Heart left ventricle (tissue), 13 donors: ENCODE measurements at regions not wholly inside any gene's neighbourhood (a gene's known extent, or its start where the extent isn't known, plus 50 kb on each side); places are given as distances from the start of the nearest gene placed in this dataset.

Experiments used
- POLR2A ChIP-seq, 2 donors: fragments of 450-650 bp; IDR thresholded peaks; one replicate each; pipeline ENCODE4 v1.6.1; 2017; ENCODE audit warnings: antibody characterized with exemption in 2 of 2, mild to moderate bottlenecking in 2 of 2, moderate library complexity in 2 of 2
- TF ChIP-seq, protein P1 (sequence below), 12 donors: fragments of 200-600 bp; sonication (generic) in 4 of 12; IDR thresholded peaks; one replicate each; pipeline versions ENCODE4 v1.5.0 to v1.8.0; 2018 to 2022; ENCODE audit warnings: antibody characterized with exemption in 12 of 12, mild to moderate bottlenecking in 5 of 12
- donor health status: ischemic (EF 13 %, LVEDD 7.1; RV severe dilation, severe dysfunction).
- donor health status: DM: no; HTN: yes; CAD: no.
- donor health status: DM: no; HTN: no; CAD: no.
- donor health status: ischemic (EF 25% LVEDD 6.9; RV normal size, moderate dysfunction).
- donor health status: ischemic (EF 25% LVEDD 5.7; RV mildly dilated, moderate dysfunction).
- donor health status: ischemic (EF 35%, LVEDD 5.7; RV mildly dilated, moderate dysfunction).
- donor health status: nonischemic (EF 11% LVEDD 7.7; RV severe dilation, severe dysfunction).
- donor health status: DM: yes; HTN: yes; CAD: no.
- donor health status: PGD.
- donor health status: ischemic (EF 29% LVEDD 5.4; RV normal size, mild dysfunction).
- donor health status: nonischemic (EF 23%, LVEDD 6.1; RV moderate dilation, normal function).

DNA sequence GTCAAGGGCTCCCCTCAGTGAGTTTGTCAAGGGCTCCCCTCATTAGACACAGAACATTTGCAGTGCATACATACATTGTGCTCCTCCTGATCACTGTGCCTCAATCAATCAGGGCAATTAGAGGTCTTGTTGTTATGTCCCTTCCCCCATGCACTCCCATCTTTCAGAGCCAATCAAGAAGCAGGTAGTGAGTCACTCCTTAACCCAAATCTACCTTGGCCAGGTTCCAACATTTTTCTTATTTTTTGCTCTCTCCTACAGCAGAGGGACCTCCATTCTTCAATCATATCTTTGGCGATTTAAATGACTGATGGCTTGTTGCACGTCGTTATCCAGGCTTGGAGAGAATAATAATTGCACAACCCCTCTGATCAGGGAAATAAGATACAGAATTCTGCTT, 409.9 kb upstream of the SPTLC3 start:
- TF ChIP-seq, protein P1, sequence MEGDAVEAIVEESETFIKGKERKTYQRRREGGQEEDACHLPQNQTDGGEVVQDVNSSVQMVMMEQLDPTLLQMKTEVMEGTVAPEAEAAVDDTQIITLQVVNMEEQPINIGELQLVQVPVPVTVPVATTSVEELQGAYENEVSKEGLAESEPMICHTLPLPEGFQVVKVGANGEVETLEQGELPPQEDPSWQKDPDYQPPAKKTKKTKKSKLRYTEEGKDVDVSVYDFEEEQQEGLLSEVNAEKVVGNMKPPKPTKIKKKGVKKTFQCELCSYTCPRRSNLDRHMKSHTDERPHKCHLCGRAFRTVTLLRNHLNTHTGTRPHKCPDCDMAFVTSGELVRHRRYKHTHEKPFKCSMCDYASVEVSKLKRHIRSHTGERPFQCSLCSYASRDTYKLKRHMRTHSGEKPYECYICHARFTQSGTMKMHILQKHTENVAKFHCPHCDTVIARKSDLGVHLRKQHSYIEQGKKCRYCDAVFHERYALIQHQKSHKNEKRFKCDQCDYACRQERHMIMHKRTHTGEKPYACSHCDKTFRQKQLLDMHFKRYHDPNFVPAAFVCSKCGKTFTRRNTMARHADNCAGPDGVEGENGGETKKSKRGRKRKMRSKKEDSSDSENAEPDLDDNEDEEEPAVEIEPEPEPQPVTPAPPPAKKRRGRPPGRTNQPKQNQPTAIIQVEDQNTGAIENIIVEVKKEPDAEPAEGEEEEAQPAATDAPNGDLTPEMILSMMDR (IDR thresholded peaks at IDR 0.05), result no peak
- TF ChIP-seq POLR2A (IDR thresholded peaks at IDR 0.05), result no peak
